HAP-1 (cell line): ENCODE measurements at regions not wholly inside any gene's neighbourhood (a gene's known extent, or its start where the extent isn't known, plus 50 kb on each side); places are given as distances from the start of the nearest gene placed in this dataset.

Experiments
- DNase-seq, 2 experiments: peaks; one replicate each; pipeline ENCODE4 v3.0.0-alpha.2; 2016 to 2020; ENCODE audit warnings: low spot score in 2 of 2
- H3K27me3 ChIP-seq: fragments of 250-450 bp; sonication (Bioruptor Pico); 2 replicates; pipeline ENCODE4 v1.5.1; 2020; ENCODE audit warnings: low read depth, mild to moderate bottlenecking, moderate library complexity
- H3K36me3 ChIP-seq: fragments of 250-450 bp; sonication (Bioruptor Pico); replicated peaks from 2 replicates; pipeline ENCODE4 v1.5.1; 2020; ENCODE audit warnings: mild to moderate bottlenecking
- H3K4me1 ChIP-seq: fragments of 250-450 bp; sonication (Bioruptor Pico); 2 replicates; pipeline ENCODE4 v1.5.1; 2020; ENCODE audit warnings: mild to moderate bottlenecking
- H3K4me3 ChIP-seq: fragments of 250-450 bp; sonication (Bioruptor Pico); 2 replicates; pipeline ENCODE4 v1.5.1; 2020; ENCODE audit warnings: mild to moderate bottlenecking, moderate library complexity
- H3K9me3 ChIP-seq: fragments of 250-450 bp; sonication (Bioruptor Pico); 2 replicates; pipeline ENCODE4 v1.5.1; 2020; ENCODE audit warnings: mild to moderate bottlenecking, moderate library complexity
- in situ Hi-C: fragments of 300-500 bp; cut with MboI; formaldehyde crosslinking; loops from 3 replicates; pipeline ENCODE4 v1.14.3; 2020; ENCODE audit warnings: low sequenced_read_pairs, inconsistent platforms, mixed read lengths

DNA sequence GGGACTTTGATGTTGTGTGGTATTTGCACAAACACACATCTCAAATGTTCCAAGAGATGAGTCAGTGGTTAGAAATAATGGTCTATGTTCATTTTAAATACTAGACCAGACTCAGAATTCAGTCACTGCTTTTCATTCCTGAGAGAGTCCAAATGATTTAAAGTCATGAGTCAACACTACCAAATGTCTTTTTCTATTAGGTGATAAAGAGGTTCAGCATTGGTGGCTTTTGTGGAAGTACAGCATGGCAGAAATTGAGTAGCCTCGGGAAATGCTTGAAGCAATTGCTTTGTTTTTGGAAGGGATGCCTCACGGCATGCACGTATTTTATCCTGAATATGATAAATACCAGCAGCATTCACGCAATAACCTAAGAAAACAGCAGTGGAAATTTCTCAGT is 115.7 kb downstream of the DIO2 start:
- in situ Hi-C loops: no loop called here
- no peaks in the 10 kb centered on the region for H3K4me1 ChIP-seq
- no peaks in the 10 kb centered on the region for H3K27me3 ChIP-seq
- no peak for DNase-seq
- H3K4me3 ChIP-seq: no peak overlapping the region
- H3K36me3 ChIP-seq: no peaks in the 10 kb centered on the region
- H3K9me3 ChIP-seq: no peaks in the 10 kb centered on the region

DNA sequence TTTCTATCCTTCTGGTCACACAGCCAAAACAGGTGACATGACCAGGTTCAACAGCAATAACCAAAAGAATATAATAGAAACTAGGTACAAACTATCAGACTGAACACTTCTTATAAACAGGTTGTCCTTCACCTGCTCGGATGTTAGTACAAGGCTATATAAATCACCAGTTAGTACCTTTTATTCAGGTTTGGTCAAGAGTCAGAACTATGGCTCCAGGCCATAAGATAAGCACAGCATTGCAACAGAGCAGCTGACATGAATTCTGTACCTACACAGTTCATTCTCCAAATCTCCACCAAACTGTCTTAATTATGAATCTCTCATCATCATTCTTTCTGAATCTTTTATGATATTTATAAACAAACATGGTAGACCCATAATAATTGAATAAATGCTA is 123.9 kb downstream of the DIO2 start:
- Histone ChIP-seq H3K27me3 (no peaks in the 10 kb centered on the region), H3K9me3 (no peaks in the 10 kb centered on the region), H3K4me3 (no peak overlapping the region), H3K4me1 (no peaks in the 10 kb centered on the region), H3K36me3 (no peaks in the 10 kb centered on the region)
- in situ Hi-C loops: no loop called here
- no peak for DNase-seq

GRCh38 chr14:80084196-80084595 is 127.1 kb downstream of the DIO2 start:
- no peak overlapping the region for H3K4me3 ChIP-seq
- in situ Hi-C loops: no loop called here
- DNase-seq: no peak
- no peaks in the 10 kb centered on the region for H3K27me3 ChIP-seq
- H3K9me3 ChIP-seq: no peaks in the 10 kb centered on the region
- no peaks in the 10 kb centered on the region for H3K36me3 ChIP-seq
- H3K4me1 ChIP-seq: no peaks in the 10 kb centered on the region

DNA sequence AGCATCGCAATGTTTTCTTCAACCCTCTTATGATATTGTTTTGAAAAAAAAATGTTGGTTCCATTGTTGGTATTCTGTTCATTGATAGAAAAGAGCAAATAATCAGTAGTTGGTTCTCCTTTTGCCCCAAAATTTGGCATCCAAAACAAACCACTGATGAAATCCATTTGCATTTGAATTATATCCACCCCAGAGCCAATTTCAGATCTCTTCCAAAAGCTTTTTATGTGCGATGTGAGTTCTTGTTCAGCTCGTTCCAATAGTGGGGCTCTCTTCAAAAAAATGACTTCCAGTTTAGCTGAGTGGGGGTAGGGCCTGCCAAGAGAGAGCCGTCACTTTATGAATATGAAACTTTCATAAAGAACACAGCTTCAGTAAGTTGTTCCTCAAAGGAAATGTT is 130.7 kb downstream of the DIO2 start:
- H3K36me3 ChIP-seq: no peaks in the 10 kb centered on the region
- no peak overlapping the region for H3K4me3 ChIP-seq
- no peak for DNase-seq
- no peaks in the 10 kb centered on the region for H3K9me3 ChIP-seq
- in situ Hi-C loops: no loop called here
- no peaks in the 10 kb centered on the region for H3K27me3 ChIP-seq
- H3K4me1 ChIP-seq: no peaks in the 10 kb centered on the region

- DNase-seq: no peak
- Histone ChIP-seq H3K36me3 (no peaks in the 10 kb centered on the region), H3K27me3 (no peaks in the 10 kb centered on the region), H3K4me3 (no peak overlapping the region), H3K9me3 (no peaks in the 10 kb centered on the region), H3K4me1 (no peaks in the 10 kb centered on the region)
- in situ Hi-C loops: no loop called here
Observed at GRCh38 chr14:80078501-80078900, 132.8 kb downstream of the DIO2 start.

DNA sequence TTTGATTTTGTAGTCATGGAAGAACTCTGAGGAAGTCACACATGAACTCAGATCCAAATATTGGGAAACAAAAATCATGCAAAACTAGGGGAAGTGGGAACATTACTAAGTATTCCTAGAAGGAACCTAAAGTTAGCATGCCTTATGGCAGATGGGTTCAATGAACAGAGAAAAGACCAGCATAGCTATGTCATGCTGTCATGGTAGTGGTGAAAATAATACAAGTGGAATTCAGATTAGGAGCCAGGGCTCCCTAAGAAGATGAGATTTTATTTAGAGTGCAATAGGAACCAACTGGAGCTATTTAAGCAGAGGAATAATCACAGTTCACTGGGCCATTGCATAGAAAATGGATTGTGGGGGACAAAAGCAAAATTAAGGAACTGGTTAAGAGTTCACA is 134.0 kb downstream of the DIO2 start:
- H3K4me1 ChIP-seq: no peaks in the 10 kb centered on the region
- no peak overlapping the region for H3K4me3 ChIP-seq
- no peaks in the 10 kb centered on the region for H3K9me3 ChIP-seq
- in situ Hi-C loops: no loop called here
- DNase-seq: no peak
- no peaks in the 10 kb centered on the region for H3K27me3 ChIP-seq
- no peaks in the 10 kb centered on the region for H3K36me3 ChIP-seq

DNA sequence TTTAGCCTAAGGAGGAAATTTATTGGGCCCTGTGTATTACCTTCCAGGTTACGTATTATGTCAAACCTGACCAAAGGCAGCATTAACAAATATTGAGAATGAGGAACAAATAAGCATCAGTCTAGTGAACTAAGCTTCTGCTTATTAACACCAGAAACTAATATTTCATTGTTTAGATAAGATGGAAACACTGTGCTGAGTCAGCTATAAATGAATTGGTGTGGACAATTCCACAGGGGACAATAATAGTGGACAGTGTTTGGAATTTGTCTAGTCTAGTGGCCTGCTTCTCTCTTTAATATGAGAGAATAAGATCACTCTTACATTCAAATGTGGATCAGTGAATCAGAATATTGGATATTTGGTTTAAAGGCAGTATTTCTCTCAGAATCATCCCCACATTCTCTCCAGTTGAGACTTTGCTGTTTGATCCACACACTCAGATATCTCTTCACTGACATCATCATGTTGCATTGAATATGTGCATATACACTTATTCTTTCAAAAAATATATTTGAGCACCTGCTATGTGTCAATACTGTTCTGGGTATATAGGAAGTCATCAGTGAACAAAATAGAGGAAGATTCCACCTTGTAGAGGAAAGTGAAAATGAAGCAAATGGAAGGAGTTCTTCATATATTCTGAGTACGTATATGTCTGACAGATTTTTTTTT is 136.3 kb downstream of the DIO2 start:
- in situ Hi-C loops: no loop called here
- Histone ChIP-seq H3K9me3 (no peaks in the 10 kb centered on the region), H3K36me3 (no peaks in the 10 kb centered on the region), H3K4me3 (no peak overlapping the region), H3K27me3 (no peaks in the 10 kb centered on the region), H3K4me1 (no peaks in the 10 kb centered on the region)
- DNase-seq: no peak

DNA sequence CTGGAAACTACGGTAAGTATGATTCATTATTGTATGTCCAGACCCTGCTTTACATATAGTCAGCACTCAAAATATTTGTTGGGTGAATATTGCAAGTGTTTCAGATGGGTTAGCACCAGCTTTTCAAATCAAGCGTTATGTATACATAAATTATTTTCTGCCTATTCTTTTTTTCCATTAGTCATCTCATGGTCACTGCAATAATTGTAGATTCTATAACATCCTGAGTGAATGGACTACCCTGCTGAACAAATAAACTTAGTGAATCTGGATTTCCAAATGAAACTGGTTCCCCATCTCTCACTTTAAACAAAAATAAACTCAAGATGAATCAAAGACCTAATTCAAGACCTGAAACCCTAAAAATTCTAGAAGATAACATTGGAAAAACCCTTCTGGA is 152.3 kb downstream of the DIO2 start:
- Histone ChIP-seq H3K36me3 (no peaks in the 10 kb centered on the region), H3K4me1 (no peaks in the 10 kb centered on the region), H3K4me3 (no peak overlapping the region), H3K9me3 (no peaks in the 10 kb centered on the region), H3K27me3 (no peaks in the 10 kb centered on the region; the same call in 1 of the 2 replicates)
- in situ Hi-C loops: no loop called here
- DNase-seq: no peak

DNA sequence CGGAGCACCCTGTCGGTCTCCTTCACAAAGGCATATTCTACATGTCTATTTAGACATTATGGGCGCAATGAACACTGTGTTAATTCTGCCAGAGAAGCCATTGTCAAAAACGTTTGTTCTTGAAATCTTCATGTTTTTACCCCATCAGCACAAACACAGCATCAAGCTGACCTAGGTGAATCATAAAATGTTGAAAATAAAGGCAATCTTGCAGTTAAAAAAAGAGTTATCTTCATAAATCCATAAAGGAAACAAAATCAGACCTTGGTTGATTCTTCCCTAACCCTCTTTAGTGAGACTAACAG is 154.9 kb downstream of the DIO2 start:
- no peak for DNase-seq
- in situ Hi-C loops: no loop called here

DNA sequence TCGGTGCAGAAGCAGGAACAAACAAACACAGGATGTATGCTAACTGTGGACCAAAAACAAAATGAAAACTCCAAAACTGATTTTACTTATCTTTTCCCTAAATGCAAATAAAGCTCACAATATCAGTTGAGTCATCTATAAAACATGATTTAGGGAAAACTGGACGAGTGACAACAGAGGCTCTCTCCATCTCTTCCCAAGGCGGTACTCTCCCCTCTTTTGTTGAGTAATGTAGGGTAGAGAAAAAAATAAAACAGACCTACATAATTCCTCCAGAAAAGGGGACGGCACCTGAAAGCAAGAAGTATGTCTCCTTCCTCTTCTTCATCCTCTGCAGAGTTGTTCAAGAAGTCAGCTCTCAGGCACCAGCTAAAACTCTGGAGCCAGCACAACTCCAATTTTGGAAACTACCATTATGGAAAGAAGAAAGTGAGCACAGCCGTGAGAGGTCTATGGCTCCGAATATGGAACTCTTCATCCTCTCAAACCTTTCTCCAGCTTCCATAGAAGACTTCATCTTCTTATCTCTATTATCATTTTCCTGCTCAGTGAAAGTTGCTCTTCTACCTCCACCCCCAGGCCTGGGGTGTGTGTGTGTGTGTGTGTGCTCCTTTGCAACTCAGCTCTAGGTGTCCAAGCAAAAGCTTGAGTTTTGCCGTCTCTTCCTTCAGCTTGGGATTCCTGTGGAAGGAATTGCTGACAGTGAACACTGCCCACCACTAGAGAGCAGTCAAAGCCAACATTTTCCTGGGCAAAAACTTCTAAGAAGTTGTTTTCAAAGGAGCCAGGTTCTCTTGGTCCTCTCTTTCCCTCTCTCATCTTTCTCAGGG is 155.4 kb downstream of the DIO2 start:
- no peaks in the 10 kb centered on the region for H3K36me3 ChIP-seq
- H3K9me3 ChIP-seq: no peaks in the 10 kb centered on the region
- H3K4me1 ChIP-seq: no peaks in the 10 kb centered on the region
- H3K4me3 ChIP-seq: no peak overlapping the region
- in situ Hi-C loops: no loop called here
- peak; percentile 35 to 52 for DNase-seq
- H3K27me3 ChIP-seq: no peaks in the 10 kb centered on the region; the same call in 1 of the 2 replicates

More for the DNA sequence above, 154.9 kb downstream of the DIO2 start:
- Histone ChIP-seq H3K36me3 (no peaks in the 10 kb centered on the region), H3K4me3 (no peak overlapping the region), H3K9me3 (no peaks in the 10 kb centered on the region), H3K27me3 (no peaks in the 10 kb centered on the region; the same call in 1 of the 2 replicates), H3K4me1 (no peaks in the 10 kb centered on the region)

DNA sequence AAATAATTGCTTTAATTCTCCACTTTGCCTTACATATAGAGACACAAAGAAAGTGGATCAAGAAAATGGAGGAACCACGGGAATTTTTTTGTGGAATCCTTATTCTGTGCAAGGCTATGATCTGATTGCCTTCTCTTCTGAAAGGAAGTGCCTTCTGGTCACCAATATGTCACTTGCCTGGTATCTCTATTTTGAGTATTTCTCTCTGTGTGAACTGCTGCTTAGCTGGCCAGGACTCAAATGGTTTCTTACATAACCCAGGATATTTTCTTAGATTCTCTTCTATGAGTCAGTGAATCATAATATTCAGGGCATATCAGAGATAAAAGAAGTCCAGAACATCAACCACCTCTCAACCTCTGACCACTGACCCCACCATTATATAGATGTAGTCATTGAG is 156.1 kb downstream of the DIO2 start:
- in situ Hi-C loops: no loop called here
- no peak overlapping the region for H3K4me3 ChIP-seq
- no peaks in the 10 kb centered on the region for H3K9me3 ChIP-seq
- no peaks in the 10 kb centered on the region for H3K36me3 ChIP-seq
- no peak for DNase-seq
- H3K27me3 ChIP-seq: no peaks in the 10 kb centered on the region; the same call in 1 of the 2 replicates
- no peaks in the 10 kb centered on the region for H3K4me1 ChIP-seq

- in situ Hi-C loops: no loop called here
- Histone ChIP-seq H3K9me3 (no peaks in the 10 kb centered on the region), H3K36me3 (no peaks in the 10 kb centered on the region)
Observed at GRCh38 chr14:80054020-80054419, 157.3 kb downstream of the DIO2 start.

GRCh38 chr14:80049055-80049454 is 162.2 kb downstream of the DIO2 start:
- Histone ChIP-seq H3K27me3 (no peaks in the 10 kb centered on the region), H3K9me3 (no peaks in the 10 kb centered on the region), H3K4me3 (no peak overlapping the region), H3K36me3 (no peaks in the 10 kb centered on the region), H3K4me1 (no peaks in the 10 kb centered on the region)
- in situ Hi-C loops: no loop called here
- DNase-seq: no peak

More at GRCh38 chr14:80054020-80054419, 157.3 kb downstream of the DIO2 start:
- no peak for DNase-seq
- Histone ChIP-seq H3K4me1 (no peaks in the 10 kb centered on the region), H3K27me3 (no peaks in the 10 kb centered on the region; the same call in 1 of the 2 replicates), H3K4me3 (no peak overlapping the region)

GRCh38 chr14:80047761-80048160 is 163.5 kb downstream of the DIO2 start:
- DNase-seq: no peak

More at GRCh38 chr14:80047761-80048160, 163.5 kb downstream of the DIO2 start:
- H3K9me3 ChIP-seq: no peaks in the 10 kb centered on the region
- no peak overlapping the region for H3K4me3 ChIP-seq
- H3K27me3 ChIP-seq: no peaks in the 10 kb centered on the region
- in situ Hi-C loops: no loop called here
- H3K36me3 ChIP-seq: no peaks in the 10 kb centered on the region
- H3K4me1 ChIP-seq: no peaks in the 10 kb centered on the region
